HCT116 (cell line): ENCODE measurements at regions not wholly inside any gene's neighbourhood (a gene's known extent, or its start where the extent isn't known, plus 50 kb on each side); places are given as distances from the start of the nearest gene placed in this dataset.
A peak's percentile ranks its signal among the peaks of the same experiment; 100 is the strongest.

Source experiments
- ATAC-seq: fragments of 200-7000 bp; cut with Tn5 transposase; 2 replicates; pipeline ENCODE4 v1.9.1; 2020; ENCODE audit warnings: mild to moderate bottlenecking, moderate library complexity
- BruUV-seq: library from RNA; stranded (reverse); fragments of 400-500 nt; replicated peaks from 2 replicates; lab custom pipeline; 2021; lab: Mats Ljungman, UMichigan
- CTCF ChIA-PET: fragments of 300-600 bp; sonication (Branson Sonifier 250); formaldehyde crosslinking; loops from one replicate; lab custom pipeline; 2021; ENCODE audit warnings: antibody characterized with exemption; lab: Charles Lee
- POLR2A ChIA-PET: fragments of 300-600, 350-600 bp; sonication (Branson Sonifier 250); formaldehyde crosslinking; loops from one replicate; lab custom pipeline; 2021; ENCODE audit warnings: antibody characterized with exemption; lab: Charles Lee
- RAD21 ChIA-PET, 2 experiments: fragments of 300-600 bp; sonication (Branson Sonifier 250); formaldehyde crosslinking; loops; one replicate each; lab custom pipeline; 2023; ENCODE audit warnings: low total read pairs in 2 of 2; ENCODE audit not compliant: uncharacterized antibody in 2 of 2, unreplicated experiment in 2 of 2, low non-redundant PET in 1 of 2; lab: Charles Lee
- DNase-seq: peaks from one replicate; pipeline ENCODE4 v3.0.0-alpha.2; 2010; ENCODE audit warnings: low read depth, low spot score
- H2AFZ ChIP-seq: fragments of 200-600 bp; shearing (Covaris generic), sonication (generic); 2 replicates; pipeline ENCODE4 v1.6.1; 2017; ENCODE audit warnings: low read depth, mixed run types, mixed read lengths, antibody characterized with exemption, low read length; ENCODE audit not compliant: poor library complexity, severe bottlenecking
- H3K27ac ChIP-seq: 2 replicates; pipeline ENCODE4 v1.5.1; 2012; ENCODE audit warnings: low read depth, low read length
- H3K27me3 ChIP-seq: fragments of 200-600 bp; sonication (generic); 2 replicates; pipeline ENCODE4 v1.6.1; 2016; ENCODE audit warnings: mixed run types, low read length, mixed read lengths; ENCODE audit not compliant: insufficient read depth
- H3K36me3 ChIP-seq, 2 experiments: fragments of 200-500 bp in 1 of 2; fragments of 200-600 bp in 1 of 2; sonication (Bioruptor generic) in 1 of 2; sonication (generic) in 1 of 2; 2 replicates each; pipeline versions ENCODE4 v1.5.1 to v1.6.1; 2014 to 2016; ENCODE audit warnings: low read length in 2 of 2, inconsistent platforms in 1 of 2, mixed read lengths in 1 of 2, mixed run types in 1 of 2; ENCODE audit not compliant: insufficient read depth in 2 of 2, control insufficient read depth in 1 of 2
- H3K4me1 ChIP-seq, 2 experiments: fragments of 200-600 bp in 1 of 2; sonication (generic) in 1 of 2; 2 replicates each; pipeline versions ENCODE4 v1.5.1 to v1.6.1; 2012 to 2017; ENCODE audit warnings: low read length in 2 of 2, inconsistent platforms in 1 of 2, mild to moderate bottlenecking in 1 of 2, mixed read lengths in 1 of 2, mixed run types in 1 of 2, moderate library complexity in 1 of 2; ENCODE audit not compliant: insufficient read depth in 2 of 2, control insufficient read depth in 1 of 2
- H3K4me2 ChIP-seq: fragments of 200-600 bp; sonication (generic); 2 replicates; pipeline ENCODE4 v1.6.1; 2017; ENCODE audit warnings: mixed run types, low read length, mixed read lengths
- H3K4me3 ChIP-seq, 2 experiments: fragments of 200-600 bp in 1 of 2; sonication (generic) in 1 of 2; replicated peaks in 1 of 2; 2 replicates each; pipeline ENCODE4 v1.5.1; 2011 to 2016; ENCODE audit warnings: low read length in 2 of 2, control low read depth in 1 of 2, low read depth in 1 of 2, mild to moderate bottlenecking in 1 of 2, mixed read lengths in 1 of 2, mixed run types in 1 of 2
- H3K79me2 ChIP-seq: fragments of 200-600 bp; sonication (generic); 2 replicates; pipeline ENCODE4 v1.6.1; 2017; ENCODE audit warnings: mild to moderate bottlenecking, mixed run types, low read length, moderate library complexity, mixed read lengths; ENCODE audit not compliant: insufficient read depth
- H3K9ac ChIP-seq: fragments of 200-600 bp; sonication (generic); 2 replicates; pipeline ENCODE4 v1.6.1; 2016; ENCODE audit warnings: low read length, mixed read lengths
- H3K9me2 ChIP-seq: fragments of 200-600 bp; sonication (generic), shearing (Covaris generic); 2 replicates; pipeline ENCODE4 v1.6.1; 2017; ENCODE audit warnings: mixed run types, mild to moderate bottlenecking, moderate library complexity; ENCODE audit not compliant: insufficient read depth
- H3K9me3 ChIP-seq, 2 experiments: fragments of 200-500 bp in 1 of 2; fragments of 200-600 bp in 1 of 2; sonication (Bioruptor generic) in 1 of 2; sonication (generic) in 1 of 2; 2 replicates each; pipeline ENCODE4 v1.6.1; 2014 to 2017; ENCODE audit warnings: low read length in 2 of 2, mixed read lengths in 2 of 2, inconsistent platforms in 1 of 2, low read depth in 1 of 2, mild to moderate bottlenecking in 1 of 2, mixed run types in 1 of 2, moderate library complexity in 1 of 2; ENCODE audit not compliant: control insufficient read depth in 1 of 2, insufficient read depth in 1 of 2
- H4K20me1 ChIP-seq: fragments of 200-600 bp; sonication (generic), shearing (Covaris generic); 2 replicates; pipeline ENCODE4 v1.6.1; 2017; ENCODE audit warnings: mixed run types, mild to moderate bottlenecking, moderate library complexity; ENCODE audit not compliant: insufficient read depth
- CTCF ChIP-seq, 3 experiments: fragments of 200-600 bp in 1 of 3; sonication (generic) in 1 of 3; IDR thresholded peaks in 2 of 3; conservative IDR thresholded peaks in 1 of 3; 2 replicates each; pipeline ENCODE4 v1.5.1; 2012 to 2017; ENCODE audit warnings: low read depth in 2 of 3, low read length in 2 of 3, antibody characterized with exemption in 1 of 3, borderline replicate concordance in 1 of 3, control low read depth in 1 of 3, mild to moderate bottlenecking in 1 of 3, mixed read lengths in 1 of 3, mixed run types in 1 of 3, moderate library complexity in 1 of 3; ENCODE audit not compliant: insufficient read depth in 1 of 3
- FOSL1 ChIP-seq: IDR thresholded peaks from 2 replicates; pipeline ENCODE4 v1.6.1; 2012; ENCODE audit warnings: low read depth
- SP1 ChIP-seq: IDR thresholded peaks from 2 replicates; pipeline ENCODE4 v1.6.1; 2012; ENCODE audit warnings: low read depth
- ZBTB33 ChIP-seq: IDR thresholded peaks from 2 replicates; pipeline ENCODE4 v1.6.1; 2011; ENCODE audit warnings: mild to moderate bottlenecking, low read length, moderate library complexity; ENCODE audit not compliant: insufficient replicate concordance; ENCODE audit errors: extremely low read depth
- ZFX ChIP-seq: fragments of 450-650 bp; IDR thresholded peaks from 2 replicates; pipeline ENCODE4 v1.6.1; 2017
- ZNF274 ChIP-seq: fragments of 200-500 bp; sonication (Bioruptor generic); IDR thresholded peaks from 2 replicates; pipeline ENCODE4 v1.6.1; 2014; ENCODE audit warnings: mild to moderate bottlenecking, low read depth, low read length, inconsistent platforms
- intact Hi-C: fragments of 100-400 bp; cut with micrococcal nuclease; formaldehyde crosslinking; loops from 2 replicates; pipeline ENCODE4 v1.10.0; 2022

GRCh38 chr6:108742041-108742440 is 106.2 kb upstream of the ARMC2 start:
- BruUV-seq: no TSS peak
- H3K4me2 ChIP-seq: peak overlapping the region; percentile 20

More at GRCh38 chr6:108742041-108742440, 106.2 kb upstream of the ARMC2 start:
- no peak overlapping the region for H3K27ac ChIP-seq
- peaks cover 24 to 52% of the 10 kb centered on the region in 2 experiments for H3K4me1 ChIP-seq
- TF ChIP-seq SP1: no peak
- no peak for TF ChIP-seq ZFX
- TF ChIP-seq CTCF (IDR thresholded peaks at IDR 0.05 in 2 of 3, conservative IDR thresholded peaks at IDR 0.05 in 1 of 3; ENCODE audit: borderline replicate concordance in 1 of 3, insufficient read depth in 1 of 3, low read depth in 2 of 3, low read length in 2 of 3): no peak
- no peak for TF ChIP-seq ZBTB33
- no peak for TF ChIP-seq ZNF274
- TF ChIP-seq FOSL1: no peak
- ATAC-seq (no peak), DNase-seq (no peak)
- no peaks in the 10 kb centered on the region for H3K36me3 ChIP-seq
- no peaks in the 10 kb centered on the region for H3K9me3 ChIP-seq
- ChIA-PET CTCF (no interaction called here), POLR2A (interaction anchor here (1.8 kb wide), 1 partner anchor 182 kb away, joined by 4 read pairs; no protein-coding TSS in a partner anchor), RAD21 (no interaction called here)
- peak overlapping the region; percentile 13; the same call in 1 of the 2 replicates for H3K9ac ChIP-seq
- H3K4me3 ChIP-seq: no peak overlapping the region
- intact Hi-C loops: no loop called here
- no peak overlapping the region for H2AFZ ChIP-seq
- H3K27me3 ChIP-seq: no peaks in the 10 kb centered on the region
- H3K79me2 ChIP-seq: no peaks in the 10 kb centered on the region
- no peaks in the 10 kb centered on the region for H4K20me1 ChIP-seq
- no peaks in the 10 kb centered on the region for H3K9me2 ChIP-seq
